ENCODE measurements at regions not wholly inside any gene's neighbourhood (a gene's known extent, or its start where the extent isn't known, plus 50 kb on each side); places are given as distances from the start of the nearest gene placed in this dataset.

DNA sequence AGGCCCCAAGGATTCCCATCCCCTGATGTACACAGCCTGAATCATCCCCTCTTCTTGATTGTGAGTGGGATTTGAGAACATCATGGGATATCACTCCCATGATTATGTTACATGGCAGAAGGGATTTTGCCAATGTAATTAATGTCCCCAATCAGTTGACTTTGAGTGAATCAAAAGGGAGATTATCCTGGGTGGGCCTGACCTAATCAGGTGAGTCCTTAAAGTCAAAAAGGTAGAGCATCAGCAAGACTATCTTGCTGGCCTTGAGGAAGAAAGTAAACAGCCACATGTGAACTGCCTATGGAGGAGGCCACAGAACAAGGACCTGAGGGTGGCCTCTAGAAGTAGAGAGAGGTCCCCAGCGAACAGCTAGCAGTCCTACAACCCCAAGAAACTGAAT, 203.1 kb upstream of the ATP6AP2 start:
- TF ChIP-seq, protein P1, sequence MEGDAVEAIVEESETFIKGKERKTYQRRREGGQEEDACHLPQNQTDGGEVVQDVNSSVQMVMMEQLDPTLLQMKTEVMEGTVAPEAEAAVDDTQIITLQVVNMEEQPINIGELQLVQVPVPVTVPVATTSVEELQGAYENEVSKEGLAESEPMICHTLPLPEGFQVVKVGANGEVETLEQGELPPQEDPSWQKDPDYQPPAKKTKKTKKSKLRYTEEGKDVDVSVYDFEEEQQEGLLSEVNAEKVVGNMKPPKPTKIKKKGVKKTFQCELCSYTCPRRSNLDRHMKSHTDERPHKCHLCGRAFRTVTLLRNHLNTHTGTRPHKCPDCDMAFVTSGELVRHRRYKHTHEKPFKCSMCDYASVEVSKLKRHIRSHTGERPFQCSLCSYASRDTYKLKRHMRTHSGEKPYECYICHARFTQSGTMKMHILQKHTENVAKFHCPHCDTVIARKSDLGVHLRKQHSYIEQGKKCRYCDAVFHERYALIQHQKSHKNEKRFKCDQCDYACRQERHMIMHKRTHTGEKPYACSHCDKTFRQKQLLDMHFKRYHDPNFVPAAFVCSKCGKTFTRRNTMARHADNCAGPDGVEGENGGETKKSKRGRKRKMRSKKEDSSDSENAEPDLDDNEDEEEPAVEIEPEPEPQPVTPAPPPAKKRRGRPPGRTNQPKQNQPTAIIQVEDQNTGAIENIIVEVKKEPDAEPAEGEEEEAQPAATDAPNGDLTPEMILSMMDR (IDR thresholded peaks at IDR 0.05): no peak
- ATAC-seq: no peak
- intact Hi-C loops (cut with DNase I, micrococcal nuclease): no loop called here
- Histone ChIP-seq H3K4me1 (ENCODE audit: low read depth) (no peaks in the 10 kb centered on the region), H3K9me3 (no peaks in the 10 kb centered on the region), H3K36me3 (ENCODE audit: low read depth) (no peaks in the 10 kb centered on the region), H3K4me3 (no peak overlapping the region)
- DNase-seq: no peak

DNA sequence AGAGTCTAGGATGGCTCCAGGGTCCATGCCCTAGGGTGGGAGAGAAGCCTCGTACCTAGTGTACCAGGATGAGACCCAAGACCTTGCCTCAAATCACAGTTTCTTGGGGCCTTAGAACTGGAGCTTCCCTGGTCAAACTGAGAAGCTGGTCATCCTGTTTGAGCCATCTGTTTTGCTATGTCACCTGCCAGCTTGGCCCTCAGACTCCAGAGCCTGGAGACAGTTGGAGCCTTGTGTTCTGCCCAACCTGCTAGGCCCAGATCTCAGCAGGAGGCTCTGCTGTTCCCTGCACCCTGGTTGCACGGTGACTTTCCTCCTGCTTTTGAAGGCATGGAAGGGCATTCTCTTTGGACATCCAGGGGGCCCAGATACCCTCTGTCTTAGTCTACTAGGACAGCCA, 206.3 kb upstream of the ATP6AP2 start:
- TF ChIP-seq, protein P1 (IDR thresholded peaks at IDR 0.05): no peak
- Histone ChIP-seq H3K4me1 (ENCODE audit: low read depth) (no peaks in the 10 kb centered on the region), H3K4me3 (no peak overlapping the region), H3K9me3 (no peaks in the 10 kb centered on the region), H3K36me3 (ENCODE audit: low read depth) (no peaks in the 10 kb centered on the region)
- no peak for DNase-seq
- no peak for ATAC-seq
- intact Hi-C loops (cut with DNase I, micrococcal nuclease): no loop called here

DNA sequence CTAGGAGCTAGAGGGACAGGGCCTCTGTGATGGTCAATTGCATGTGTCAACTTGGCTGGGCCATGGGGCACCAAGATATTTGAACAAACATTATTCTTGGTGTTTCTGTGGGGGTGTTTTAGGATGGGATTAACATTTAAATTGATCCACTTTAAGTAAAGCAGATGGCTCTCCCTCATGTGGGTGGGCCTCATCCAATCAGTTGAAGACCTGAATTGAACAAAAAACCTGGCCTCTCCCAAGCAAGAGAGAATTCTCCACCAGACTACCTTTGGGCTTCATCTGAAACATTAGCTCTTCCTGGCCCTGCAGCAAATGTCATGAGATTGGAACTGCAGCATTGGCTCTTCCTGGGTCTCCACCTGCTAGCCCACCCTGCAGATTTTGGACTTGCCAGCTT, 207.1 kb upstream of the ATP6AP2 start:
- TF ChIP-seq, protein P1 (IDR thresholded peaks at IDR 0.05): no peak
- H3K36me3 ChIP-seq (ENCODE audit: low read depth): no peaks in the 10 kb centered on the region
- H3K9me3 ChIP-seq: no peaks in the 10 kb centered on the region
- intact Hi-C loops (cut with DNase I, micrococcal nuclease): no loop called here
- H3K4me1 ChIP-seq (ENCODE audit: low read depth): no peaks in the 10 kb centered on the region
- ATAC-seq (no peak), DNase-seq (no peak)
- no peak overlapping the region for H3K4me3 ChIP-seq

DNA sequence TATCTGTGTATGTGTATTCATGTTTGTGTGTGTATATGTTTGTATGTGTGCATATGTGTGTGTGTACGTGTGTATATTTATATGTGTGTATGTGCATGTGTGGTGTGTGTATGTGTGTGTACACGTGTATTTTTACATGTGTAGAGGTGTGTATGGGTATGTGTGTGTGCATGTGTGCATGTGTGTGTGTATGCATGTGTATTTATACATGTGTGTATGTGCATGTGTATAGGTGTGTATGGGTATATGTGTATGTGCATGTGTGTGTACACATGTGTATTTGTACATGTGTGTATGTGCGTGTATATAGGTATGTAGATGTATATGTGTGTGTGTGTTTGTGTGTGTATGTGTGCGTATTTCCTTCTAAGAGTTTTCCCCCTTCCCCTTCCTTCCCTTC, 207.7 kb upstream of the ATP6AP2 start:
- Histone ChIP-seq H3K36me3 (ENCODE audit: low read depth) (no peaks in the 10 kb centered on the region), H3K9me3 (no peaks in the 10 kb centered on the region), H3K4me3 (no peak overlapping the region), H3K4me1 (ENCODE audit: low read depth) (no peaks in the 10 kb centered on the region)
- TF ChIP-seq, protein P1 (IDR thresholded peaks at IDR 0.05): no peak
- intact Hi-C loops (cut with DNase I, micrococcal nuclease): no loop called here
- DNase-seq (no peak), ATAC-seq (no peak)

DNA sequence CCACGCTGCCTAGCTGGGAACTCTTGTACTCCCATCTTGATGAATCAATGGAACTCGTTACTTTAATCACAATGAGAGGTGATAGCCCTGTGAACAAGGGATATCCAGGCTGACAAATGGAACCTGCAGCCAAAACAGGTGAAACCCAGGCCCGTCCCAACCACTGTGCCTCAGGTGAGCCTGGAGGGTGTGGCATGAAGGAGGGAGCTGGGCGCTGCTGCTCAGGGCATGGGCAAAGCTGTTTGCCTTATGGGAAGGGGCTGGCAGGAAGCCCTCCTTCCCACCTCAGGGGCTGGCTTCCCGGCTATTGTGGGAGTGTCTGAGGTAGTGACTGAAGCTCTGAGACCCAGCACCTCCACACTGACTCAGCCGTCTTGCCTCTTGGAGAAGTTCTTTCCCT, 209.4 kb upstream of the ATP6AP2 start:
- ATAC-seq: no peak
- intact Hi-C loops (cut with DNase I, micrococcal nuclease): no loop called here
- H3K36me3 ChIP-seq (ENCODE audit: low read depth): no peaks in the 10 kb centered on the region
- TF ChIP-seq, protein P1 (IDR thresholded peaks at IDR 0.05): no peak
- no peaks in the 10 kb centered on the region for H3K4me1 ChIP-seq (ENCODE audit: low read depth)
- no peak overlapping the region for H3K4me3 ChIP-seq
- no peak for DNase-seq
- H3K9me3 ChIP-seq: no peaks in the 10 kb centered on the region

DNA sequence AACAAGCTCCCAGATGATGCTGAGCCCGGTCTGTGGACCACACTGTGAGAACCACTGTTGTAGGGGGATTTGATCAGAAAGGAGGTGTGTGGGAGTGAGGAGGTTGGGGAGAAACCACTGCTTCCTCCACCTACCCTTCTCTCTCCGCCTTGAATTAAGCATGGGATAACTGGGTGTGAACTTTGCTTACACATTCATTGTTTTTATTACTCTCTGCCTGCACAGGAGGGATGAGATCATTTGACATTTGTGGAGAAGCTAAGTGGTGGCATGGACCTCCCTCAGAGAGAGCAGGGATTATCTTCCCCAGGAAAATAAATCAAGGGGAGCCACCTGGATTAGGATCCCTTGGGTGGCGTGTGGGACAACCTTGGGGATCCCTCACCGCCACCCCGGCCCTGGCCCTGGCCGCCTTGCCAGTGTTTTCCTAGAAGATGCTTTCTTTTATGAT, 212.1 kb upstream of the ATP6AP2 start:
- H3K36me3 ChIP-seq (ENCODE audit: low read depth): no peaks in the 10 kb centered on the region
- DNase-seq: no peak
- no peak overlapping the region for H3K4me3 ChIP-seq
- intact Hi-C loops (cut with DNase I, micrococcal nuclease): no loop called here
- TF ChIP-seq, protein P1 (IDR thresholded peaks at IDR 0.05): no peak
- no peak for ATAC-seq
- H3K4me1 ChIP-seq (ENCODE audit: low read depth): no peaks in the 10 kb centered on the region
- H3K9me3 ChIP-seq: no peaks in the 10 kb centered on the region
